ENCODE measurements at regions not wholly inside any gene's neighbourhood (a gene's known extent, or its start where the extent isn't known, plus 50 kb on each side); places are given as distances from the start of the nearest gene placed in this dataset.

- Histone ChIP-seq H3K36me3 (ENCODE audit: control insufficient read depth, insufficient read depth, low read length) (no peaks in the 10 kb centered on the region), H3K27me3 (ENCODE audit: control insufficient read depth, insufficient read depth, low read length) (no peaks in the 10 kb centered on the region), H3K4me3 (ENCODE audit: low read depth, low read length) (no peak overlapping the region)
- no peak for DNase-seq (ENCODE audit: low read depth)
- TF ChIP-seq CTCF (IDR thresholded peaks at IDR 0.05; ENCODE audit: insufficient read depth, low read length, severe bottlenecking), result no peak
- no peak for FAIRE-seq
Observed at GRCh38 chr1:13878021-13878420, 178.0 kb downstream of the PRDM2 start.

GRCh38 chr1:13878451-13878850, 178.5 kb downstream of the PRDM2 start:
- DNase-seq (ENCODE audit: low read depth) (no peak), FAIRE-seq (no peak)
- H3K4me3 ChIP-seq (ENCODE audit: low read depth, low read length), result no peak overlapping the region
- H3K27me3 ChIP-seq (ENCODE audit: control insufficient read depth, insufficient read depth, low read length), result no peaks in the 10 kb centered on the region
- TF ChIP-seq CTCF (IDR thresholded peaks at IDR 0.05; ENCODE audit: insufficient read depth, low read length, severe bottlenecking), result no peak
- H3K36me3 ChIP-seq (ENCODE audit: control insufficient read depth, insufficient read depth, low read length), result no peaks in the 10 kb centered on the region

- DNase-seq (ENCODE audit: low read depth) (peak; percentile 20), FAIRE-seq (no peak)
- TF ChIP-seq CTCF (IDR thresholded peaks at IDR 0.05; ENCODE audit: insufficient read depth, low read length, severe bottlenecking), result no peak
- H3K4me3 ChIP-seq (ENCODE audit: low read depth, low read length), result no peak overlapping the region
- H3K36me3 ChIP-seq (ENCODE audit: control insufficient read depth, insufficient read depth, low read length), result no peaks in the 10 kb centered on the region
- H3K27me3 ChIP-seq (ENCODE audit: control insufficient read depth, insufficient read depth, low read length), result no peaks in the 10 kb centered on the region
Observed at GRCh38 chr1:13881385-13882088, 181.5 kb downstream of the PRDM2 start.

DNA sequence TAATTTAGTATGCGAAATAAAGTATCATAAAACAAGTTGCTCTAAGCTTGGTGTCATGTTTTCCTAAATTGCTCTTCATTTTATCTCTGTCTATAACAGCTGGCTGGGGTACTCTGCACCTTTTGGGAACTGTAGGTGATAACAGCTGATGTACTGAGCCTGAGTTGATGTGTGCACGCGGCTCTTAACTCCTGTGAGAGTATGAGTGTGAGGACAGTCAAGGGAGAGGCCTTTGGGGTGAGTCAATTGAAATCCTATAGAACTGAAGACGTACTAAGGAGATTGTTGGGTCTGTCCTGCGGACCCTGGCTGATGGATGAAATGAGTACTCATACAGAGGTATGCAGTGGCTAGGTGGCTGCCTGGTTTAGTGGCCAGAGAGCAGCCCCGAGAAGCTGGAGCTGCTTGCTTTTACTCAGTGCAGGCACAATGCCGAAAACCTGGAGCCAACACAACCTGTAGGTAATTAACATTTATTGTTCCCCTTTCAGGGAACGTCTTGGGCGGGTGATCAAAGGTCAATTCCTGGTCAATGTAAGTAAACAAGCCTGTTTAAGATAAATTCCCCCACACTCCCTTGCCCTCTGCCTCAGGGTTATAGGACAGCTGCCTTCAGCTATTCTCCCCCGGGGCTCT, 188.5 kb downstream of the PRDM2 start:
- peaks cover 11% of the 10 kb centered on the region for H3K27me3 ChIP-seq (ENCODE audit: control insufficient read depth, insufficient read depth, low read length)
- H3K36me3 ChIP-seq (ENCODE audit: control insufficient read depth, insufficient read depth, low read length), result no peaks in the 10 kb centered on the region
- TF ChIP-seq CTCF (IDR thresholded peaks at IDR 0.05; ENCODE audit: insufficient read depth, low read length, severe bottlenecking), result no peak
- no peak for DNase-seq (ENCODE audit: low read depth)
- H3K4me3 ChIP-seq (ENCODE audit: low read depth, low read length), result no peak overlapping the region
- no peak for FAIRE-seq

GRCh38 chr1:13889495-13889894, 189.5 kb downstream of the PRDM2 start:
- Histone ChIP-seq H3K36me3 (ENCODE audit: control insufficient read depth, insufficient read depth, low read length) (no peaks in the 10 kb centered on the region), H3K27me3 (ENCODE audit: control insufficient read depth, insufficient read depth, low read length) (peaks cover 12% of the 10 kb centered on the region), H3K4me3 (ENCODE audit: low read depth, low read length) (no peak overlapping the region)
- TF ChIP-seq CTCF (IDR thresholded peaks at IDR 0.05; ENCODE audit: insufficient read depth, low read length, severe bottlenecking), result no peak
- no peak for DNase-seq (ENCODE audit: low read depth)
- FAIRE-seq, result no peak

Measured in bronchial epithelial cell (primary cell).